Retinal pigment epithelial cell (primary cell): ENCODE measurements at regions not wholly inside any gene's neighbourhood (a gene's known extent, or its start where the extent isn't known, plus 50 kb on each side); places are given as distances from the start of the nearest gene placed in this dataset.

ENCODE experiments used
- DNase-seq: peaks from one replicate; pipeline ENCODE4 v3.0.0-alpha.2; 2010; ENCODE audit warnings: low read depth
- H3K4me3 ChIP-seq: 2 replicates; pipeline ENCODE4 v1.5.1; 2011; ENCODE audit warnings: mild to moderate bottlenecking, low read length, control low read depth, moderate library complexity
- CTCF ChIP-seq: conservative IDR thresholded peaks from 2 replicates; pipeline ENCODE4 v1.5.1; 2011; ENCODE audit warnings: low read depth, low read length, control low read depth, inconsistent platforms

GRCh38 chr2:57842531-57842930 is 204.1 kb upstream of the VRK2 start:
- DNase-seq, result no peak

DNA sequence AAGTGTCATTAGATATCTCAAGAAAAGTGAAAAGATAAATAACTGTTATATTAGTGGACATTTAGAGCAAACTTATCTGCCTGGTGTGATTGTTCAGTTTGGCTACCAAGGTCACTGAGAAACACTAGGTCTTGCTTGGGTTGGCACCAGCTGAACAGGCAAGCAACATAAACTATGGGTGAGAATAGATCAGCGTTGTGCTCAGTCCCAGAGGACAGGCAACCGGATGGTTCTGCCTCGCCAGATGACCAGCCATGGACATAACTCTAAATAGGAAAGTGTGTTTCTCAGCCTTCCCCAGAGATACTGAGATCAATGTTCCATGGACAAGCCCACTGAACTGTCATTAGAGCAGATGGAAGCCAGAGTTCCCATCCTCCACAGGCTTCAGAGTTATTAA is 203.4 kb upstream of the VRK2 start:
- TF ChIP-seq CTCF, result no peak
- no peak overlapping the region for H3K4me3 ChIP-seq
- DNase-seq, result no peak

More at GRCh38 chr2:57842531-57842930, 204.1 kb upstream of the VRK2 start:
- no peak for TF ChIP-seq CTCF
- H3K4me3 ChIP-seq, result no peak overlapping the region

GRCh38 chr2:57848723-57849122 is 197.9 kb upstream of the VRK2 start:
- no peak overlapping the region for H3K4me3 ChIP-seq
- no peak for DNase-seq
- TF ChIP-seq CTCF, result no peak

DNA sequence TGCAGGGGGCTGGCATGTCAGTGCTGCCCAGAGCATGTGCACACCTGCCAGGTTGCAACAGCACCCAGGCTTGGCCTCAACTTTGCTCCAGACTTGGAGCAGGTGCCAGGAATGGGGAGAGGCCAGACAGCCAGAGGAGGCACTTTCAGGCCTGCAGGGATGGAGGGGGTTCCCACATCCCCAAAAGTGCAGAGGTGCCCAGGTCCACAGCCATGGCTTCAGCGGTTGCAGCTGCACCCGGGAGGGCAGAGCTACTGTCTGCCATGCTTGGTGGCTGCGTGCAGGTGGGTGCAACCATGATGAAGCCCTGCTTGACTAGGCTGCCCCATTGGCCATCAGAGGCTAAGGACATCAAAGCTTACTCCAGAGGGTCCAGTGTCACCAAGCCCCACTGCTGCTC is 196.8 kb upstream of the VRK2 start:
- no peak for DNase-seq
- H3K4me3 ChIP-seq, result no peak overlapping the region
- no peak for TF ChIP-seq CTCF

DNA sequence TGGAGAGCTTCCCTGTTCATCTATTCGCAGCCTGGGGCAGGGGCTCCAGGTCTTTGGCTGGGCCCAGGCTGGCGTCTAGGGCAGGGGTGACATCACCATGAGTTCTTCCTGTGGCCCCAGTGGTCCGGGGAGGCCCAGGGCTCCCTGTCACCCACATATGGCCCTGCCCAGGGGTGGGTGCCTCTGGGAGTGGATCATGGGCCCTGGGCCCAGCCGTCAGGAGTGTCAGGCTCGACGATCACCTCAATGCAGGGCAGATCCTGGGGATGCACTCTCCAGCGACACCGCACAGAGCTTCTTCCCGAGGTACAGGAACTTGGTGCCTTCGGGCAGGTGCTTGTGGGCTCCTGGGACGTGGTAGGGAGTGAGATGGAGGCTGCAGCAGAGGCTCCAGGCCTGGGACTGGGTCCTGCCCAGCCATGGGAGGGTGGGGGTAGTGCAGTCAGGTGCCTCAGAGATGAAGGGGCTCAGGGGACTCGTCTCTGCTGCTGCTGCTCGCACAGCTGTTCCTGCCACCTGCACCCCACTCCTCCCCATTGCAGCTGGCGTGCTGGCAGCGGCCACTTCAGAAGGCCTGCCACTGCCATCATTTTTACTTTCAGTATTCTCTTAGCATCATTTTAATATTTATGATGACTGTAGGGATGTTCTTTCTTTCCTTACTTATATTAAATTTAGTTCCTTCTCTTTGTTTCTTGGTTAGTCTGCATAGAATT is 196.0 kb upstream of the VRK2 start:
- no peak for DNase-seq
- no peak overlapping the region for H3K4me3 ChIP-seq
- no peak for TF ChIP-seq CTCF

DNA sequence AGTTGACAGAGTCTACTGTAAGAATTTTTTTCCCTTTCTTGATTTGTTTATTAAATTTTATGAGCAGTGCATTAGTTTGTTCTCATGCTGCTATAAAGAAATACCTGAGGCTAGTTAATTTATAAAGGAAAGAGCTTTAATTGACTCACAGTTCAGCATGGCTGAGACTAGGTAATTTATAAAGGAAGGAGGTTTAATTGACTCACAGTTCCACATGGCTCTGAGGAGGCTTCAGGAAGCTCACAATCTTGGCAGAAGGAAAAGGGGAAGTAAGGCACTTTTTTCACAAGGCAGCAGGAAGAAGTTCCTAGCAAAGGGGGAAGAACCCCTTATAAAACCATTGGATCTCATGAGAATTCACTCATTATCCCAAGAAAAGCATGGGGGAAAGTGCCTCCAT is 191.4 kb upstream of the VRK2 start:
- no peak for DNase-seq
- no peak overlapping the region for H3K4me3 ChIP-seq
- TF ChIP-seq CTCF, result no peak

DNA sequence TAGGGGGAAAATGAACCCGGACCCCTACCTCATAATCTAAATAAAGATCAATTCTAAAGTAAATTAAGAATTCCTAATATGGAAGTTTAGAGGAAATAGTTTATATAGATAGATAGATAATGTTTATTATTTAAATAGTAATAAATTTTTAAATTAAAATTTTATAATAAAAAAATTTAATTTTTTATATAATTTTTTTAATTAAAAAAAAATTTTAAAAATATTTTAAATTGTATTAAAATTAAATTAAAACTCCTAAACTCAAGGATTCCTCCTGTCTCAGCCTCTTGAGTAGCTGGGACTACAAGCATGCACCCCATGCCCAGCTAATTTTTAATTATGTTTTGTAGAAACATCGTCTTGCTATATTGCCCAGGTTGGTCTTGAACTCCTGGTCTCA is 186.9 kb upstream of the VRK2 start:
- no peak for DNase-seq
- H3K4me3 ChIP-seq, result no peak overlapping the region
- no peak for TF ChIP-seq CTCF
